ENCODE measurements at regions not wholly inside any gene's neighbourhood (a gene's known extent, or its start where the extent isn't known, plus 50 kb on each side); places are given as distances from the start of the nearest gene placed in this dataset.

- H3K4me3 Mint-ChIP-seq: no peak overlapping the region
- no peak overlapping the region for H3K27ac Mint-ChIP-seq
- no peak for ATAC-seq
- H3K4me1 Mint-ChIP-seq: no peaks in the 10 kb centered on the region
- no peak for DNase-seq (ENCODE audit: low spot score in 2 of 2)
- H3K36me3 Mint-ChIP-seq: no peaks in the 10 kb centered on the region
- peaks cover 2% of the 10 kb centered on the region for H3K9me3 Mint-ChIP-seq
Observed at GRCh38 chr18:24991141-24992060, 360.6 kb downstream of the ZNF521 start.

DNA sequence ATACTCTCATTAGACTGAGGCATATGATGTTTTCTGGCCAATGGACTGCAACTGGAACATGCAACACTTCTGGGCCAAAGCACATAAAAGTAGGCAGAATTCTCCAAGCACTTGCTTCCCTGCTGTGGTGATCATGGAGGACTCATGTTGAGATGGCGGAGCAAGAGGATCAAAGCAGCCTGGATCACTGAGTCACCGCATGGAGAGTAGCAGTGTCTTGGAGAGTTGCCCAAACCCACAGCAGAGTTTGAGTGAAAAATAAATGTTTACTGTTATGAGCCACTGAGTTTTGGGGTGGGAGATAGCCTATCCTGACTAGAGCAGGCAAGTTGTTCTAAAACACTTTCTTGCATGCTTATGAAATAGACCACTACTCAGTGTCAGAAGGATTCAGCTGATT is 359.5 kb downstream of the ZNF521 start:
- ATAC-seq (no peak), DNase-seq (ENCODE audit: low spot score in 2 of 2) (no peak)
- Mint-ChIP-seq H3K9me3 (peaks cover 2% of the 10 kb centered on the region), H3K27ac (no peak overlapping the region), H3K36me3 (no peaks in the 10 kb centered on the region), H3K4me1 (no peaks in the 10 kb centered on the region), H3K4me3 (no peak overlapping the region)

DNA sequence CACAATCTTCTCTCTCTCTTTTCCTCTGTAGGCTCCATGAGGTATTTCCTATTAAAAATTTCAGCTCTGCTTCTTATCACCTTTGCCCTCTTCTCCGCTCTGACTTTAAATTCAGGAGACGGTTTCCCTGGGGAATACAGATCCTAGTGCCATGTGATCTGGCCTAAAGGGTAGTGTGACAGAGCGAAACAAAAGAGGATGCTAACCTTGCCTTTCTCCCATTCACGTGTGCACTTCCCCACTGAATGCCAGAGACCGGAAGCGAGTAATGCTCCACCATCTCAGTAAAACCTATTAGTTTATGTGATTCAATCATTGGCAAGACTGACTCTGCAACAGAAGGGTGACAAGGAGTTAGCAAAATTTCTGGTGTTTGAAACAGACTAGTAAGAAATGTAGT is 358.3 kb downstream of the ZNF521 start:
- H3K36me3 Mint-ChIP-seq: no peaks in the 10 kb centered on the region
- no peak overlapping the region for H3K27ac Mint-ChIP-seq
- peaks cover 2% of the 10 kb centered on the region for H3K9me3 Mint-ChIP-seq
- no peak for DNase-seq (ENCODE audit: low spot score in 2 of 2)
- no peak overlapping the region for H3K4me3 Mint-ChIP-seq
- ATAC-seq: no peak
- no peaks in the 10 kb centered on the region for H3K4me1 Mint-ChIP-seq

DNA sequence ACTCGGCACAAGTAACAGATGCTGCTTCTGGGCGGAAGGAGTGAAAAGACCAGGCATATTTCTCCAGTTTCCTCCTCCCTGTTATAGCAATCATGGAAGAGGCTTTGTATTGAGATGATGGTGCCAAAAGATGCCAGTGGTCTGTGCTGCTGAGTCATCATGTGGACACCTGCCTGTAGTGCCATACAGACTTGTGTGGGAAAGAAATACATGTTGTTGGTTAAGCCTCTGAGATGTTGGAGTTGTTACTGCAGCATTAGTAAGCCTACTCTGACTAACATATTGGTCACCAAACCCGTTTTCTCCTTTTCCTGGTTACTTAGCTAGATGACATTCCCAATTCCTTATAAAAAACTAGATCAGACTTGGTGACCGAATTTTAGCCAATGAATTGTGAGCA is 356.9 kb downstream of the ZNF521 start:
- no peaks in the 10 kb centered on the region for H3K4me1 Mint-ChIP-seq
- H3K36me3 Mint-ChIP-seq: no peaks in the 10 kb centered on the region
- no peak for ATAC-seq
- no peak for DNase-seq (ENCODE audit: low spot score in 2 of 2)
- no peak overlapping the region for H3K4me3 Mint-ChIP-seq
- no peak overlapping the region for H3K27ac Mint-ChIP-seq
- peaks cover 9% of the 10 kb centered on the region for H3K9me3 Mint-ChIP-seq

- peaks cover 9% of the 10 kb centered on the region for H3K9me3 Mint-ChIP-seq
- no peaks in the 10 kb centered on the region for H3K4me1 Mint-ChIP-seq
- no peaks in the 10 kb centered on the region for H3K36me3 Mint-ChIP-seq
- H3K4me3 Mint-ChIP-seq: no peak overlapping the region
- H3K27ac Mint-ChIP-seq: no peak overlapping the region
- DNase-seq (ENCODE audit: low spot score in 2 of 2): no peak
- no peak for ATAC-seq
Observed at GRCh38 chr18:24995755-24996154, 356.2 kb downstream of the ZNF521 start.

GRCh38 chr18:24999650-25000267 is 352.2 kb downstream of the ZNF521 start:
- H3K9me3 Mint-ChIP-seq: peaks cover 7% of the 10 kb centered on the region
- ATAC-seq (no peak), DNase-seq (ENCODE audit: low spot score in 2 of 2) (no peak)
- H3K4me1 Mint-ChIP-seq: no peaks in the 10 kb centered on the region
- H3K4me3 Mint-ChIP-seq: no peak overlapping the region
- no peak overlapping the region for H3K27ac Mint-ChIP-seq
- no peaks in the 10 kb centered on the region for H3K36me3 Mint-ChIP-seq

DNA sequence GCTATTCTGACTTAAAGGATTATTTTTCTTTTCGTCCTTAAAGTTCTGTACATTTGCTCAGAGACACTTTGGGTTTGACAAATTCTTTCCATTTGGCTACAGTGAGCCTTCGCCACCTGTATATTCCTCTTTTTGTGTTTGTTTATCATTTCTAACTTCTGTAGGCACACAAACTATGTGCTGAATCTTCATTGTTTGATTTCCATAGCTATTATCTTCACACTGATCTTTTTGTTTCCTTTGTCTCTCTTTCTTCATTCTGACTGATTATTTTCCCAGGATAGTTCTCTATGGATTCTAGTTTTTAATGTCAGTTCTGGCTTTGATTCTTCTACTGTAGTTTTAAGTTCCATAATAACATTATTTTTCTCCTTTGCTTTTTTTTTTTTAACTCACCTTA is 350.2 kb downstream of the ZNF521 start:
- ATAC-seq (no peak), DNase-seq (ENCODE audit: low spot score in 2 of 2) (no peak)
- Mint-ChIP-seq H3K9me3 (peaks cover 7% of the 10 kb centered on the region), H3K4me1 (no peaks in the 10 kb centered on the region), H3K36me3 (no peaks in the 10 kb centered on the region), H3K27ac (no peak overlapping the region), H3K4me3 (no peak overlapping the region)

- Mint-ChIP-seq H3K4me3 (no peak overlapping the region), H3K4me1 (no peaks in the 10 kb centered on the region), H3K27ac (no peak overlapping the region), H3K36me3 (no peaks in the 10 kb centered on the region), H3K9me3 (peaks cover 3% of the 10 kb centered on the region)
- DNase-seq (ENCODE audit: low spot score in 2 of 2): no peak
- ATAC-seq: no peak
Observed at GRCh38 chr18:25005541-25006403, 346.2 kb downstream of the ZNF521 start.

GRCh38 chr18:25010623-25011374 is 341.2 kb downstream of the ZNF521 start:
- no peaks in the 10 kb centered on the region for H3K36me3 Mint-ChIP-seq
- H3K4me3 Mint-ChIP-seq: no peak overlapping the region
- H3K9me3 Mint-ChIP-seq: peaks cover 5% of the 10 kb centered on the region
- H3K27ac Mint-ChIP-seq: no peak overlapping the region
- DNase-seq (ENCODE audit: low spot score in 2 of 2): no peak
- no peak for ATAC-seq
- H3K4me1 Mint-ChIP-seq: no peaks in the 10 kb centered on the region

Measured in stimulated activated effector memory CD8-positive, alpha-beta T cell treated with anti-CD3 and anti-CD28 coated beads, Interleukin-12 subunit alpha, Interleukin-12 subunit beta, amount 100 ng/mL, for 72 hours (primary cell).